ENCODE measurements at regions not wholly inside any gene's neighbourhood (a gene's known extent, or its start where the extent isn't known, plus 50 kb on each side); places are given as distances from the start of the nearest gene placed in this dataset.

DNA sequence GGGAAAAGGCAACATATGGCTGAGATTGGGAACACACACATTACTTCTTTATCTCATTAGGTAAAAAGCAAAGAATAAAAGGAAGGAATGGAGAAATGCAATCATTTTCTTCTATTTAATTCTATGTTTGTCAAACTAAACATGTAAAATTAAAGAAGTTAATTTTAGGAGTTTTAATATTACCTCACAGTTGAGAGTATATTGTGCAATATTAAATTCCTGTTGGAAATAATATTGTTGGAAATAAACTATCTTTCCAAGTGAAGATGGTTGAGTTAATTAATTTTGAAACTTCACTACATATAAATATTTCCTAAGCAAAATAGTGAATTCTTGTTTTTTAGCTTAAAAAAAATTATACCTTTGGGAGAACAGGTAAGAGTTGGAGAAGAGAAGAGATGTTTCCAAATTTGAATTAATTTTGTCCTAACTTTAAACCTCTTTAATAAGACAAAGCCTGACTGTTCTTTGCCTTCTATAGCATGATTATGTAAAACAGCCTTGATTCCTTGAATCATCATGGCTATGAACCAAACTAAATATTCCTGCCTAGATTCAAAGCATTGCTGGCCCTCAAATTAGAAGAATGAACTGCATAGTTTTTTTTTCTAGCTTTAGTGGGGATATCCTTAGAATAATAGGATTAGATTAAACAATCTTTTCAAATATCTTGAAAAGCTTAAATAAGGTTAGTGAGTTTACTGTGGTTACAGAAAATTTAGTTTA lies 1349.1 kb upstream of the ADGRB3 start:
- Histone ChIP-seq H3K27me3 (replicated peaks in 1 of 2; ENCODE audit: control insufficient read depth in 2 of 2, insufficient read depth in 2 of 2, low read length in 1 of 2) (no peaks in the 10 kb centered on the region), H3K36me3 (ENCODE audit: control insufficient read depth in 2 of 2, insufficient read depth in 2 of 2, low read length in 1 of 2) (no peaks in the 10 kb centered on the region), H3K27ac (ENCODE audit: control insufficient read depth, insufficient read depth) (no peak overlapping the region), H3K79me2 (ENCODE audit: control insufficient read depth, insufficient read depth, low read length) (no peaks in the 10 kb centered on the region), H3K4me2 (ENCODE audit: control insufficient read depth, insufficient read depth) (no peak overlapping the region), H3K9ac (ENCODE audit: control insufficient read depth, insufficient read depth, low read length) (no peak overlapping the region), H4K20me1 (ENCODE audit: control insufficient read depth, insufficient read depth) (no peaks in the 10 kb centered on the region), H3K4me3 (no peak overlapping the region), H2AFZ (ENCODE audit: control insufficient read depth, low read depth, low read length) (no peak overlapping the region), H3K9me3 (replicated peaks; ENCODE audit: control insufficient read depth, insufficient read depth, low read length) (no peaks in the 10 kb centered on the region), H3K4me1 (ENCODE audit: control insufficient read depth, insufficient read depth, low read length) (no peaks in the 10 kb centered on the region)
- intact Hi-C loops (cut with micrococcal nuclease; ENCODE audit: unreplicated experiment): no loop called here
- CTCF ChIA-PET: no interaction called here
- in situ Hi-C loops (cut with MboI): no loop called here
- RAD21 ChIA-PET (ENCODE audit: unreplicated experiment): no interaction called here
- ATAC-seq (no peak), DNase-seq (ENCODE audit: low read depth, low spot score) (no peak), FAIRE-seq (no peak)
- SMC1A ChIA-PET (ENCODE audit: uncharacterized antibody, unreplicated experiment): no interaction called here
- BruUV-seq (replicated peaks): no TSS peak
- POLR2A ChIA-PET: no interaction called here
- TF ChIP-seq SUZ12 (IDR thresholded peaks at IDR 0.05; ENCODE audit: unreplicated experiment) (no peak), NR2C1 (IDR thresholded peaks at IDR 0.05) (no peak), EZH2 (IDR thresholded peaks at IDR 0.05; ENCODE audit: borderline replicate concordance, control insufficient read depth, low read depth, low read length) (no peak), TCF7 (IDR thresholded peaks at IDR 0.05; ENCODE audit: borderline replicate concordance) (no peak), KDM1A (IDR thresholded peaks at IDR 0.05; ENCODE audit: borderline replicate concordance) (no peak)
- TF ChIP-seq, protein P1, sequence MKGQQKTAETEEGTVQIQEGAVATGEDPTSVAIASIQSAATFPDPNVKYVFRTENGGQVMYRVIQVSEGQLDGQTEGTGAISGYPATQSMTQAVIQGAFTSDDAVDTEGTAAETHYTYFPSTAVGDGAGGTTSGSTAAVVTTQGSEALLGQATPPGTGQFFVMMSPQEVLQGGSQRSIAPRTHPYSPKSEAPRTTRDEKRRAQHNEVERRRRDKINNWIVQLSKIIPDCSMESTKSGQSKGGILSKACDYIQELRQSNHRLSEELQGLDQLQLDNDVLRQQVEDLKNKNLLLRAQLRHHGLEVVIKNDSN (IDR thresholded peaks at IDR 0.05; ENCODE audit: borderline replicate concordance, extremely low read length, insufficient read depth, low read depth, low read length): no peak
- TF ChIP-seq, protein P2, sequence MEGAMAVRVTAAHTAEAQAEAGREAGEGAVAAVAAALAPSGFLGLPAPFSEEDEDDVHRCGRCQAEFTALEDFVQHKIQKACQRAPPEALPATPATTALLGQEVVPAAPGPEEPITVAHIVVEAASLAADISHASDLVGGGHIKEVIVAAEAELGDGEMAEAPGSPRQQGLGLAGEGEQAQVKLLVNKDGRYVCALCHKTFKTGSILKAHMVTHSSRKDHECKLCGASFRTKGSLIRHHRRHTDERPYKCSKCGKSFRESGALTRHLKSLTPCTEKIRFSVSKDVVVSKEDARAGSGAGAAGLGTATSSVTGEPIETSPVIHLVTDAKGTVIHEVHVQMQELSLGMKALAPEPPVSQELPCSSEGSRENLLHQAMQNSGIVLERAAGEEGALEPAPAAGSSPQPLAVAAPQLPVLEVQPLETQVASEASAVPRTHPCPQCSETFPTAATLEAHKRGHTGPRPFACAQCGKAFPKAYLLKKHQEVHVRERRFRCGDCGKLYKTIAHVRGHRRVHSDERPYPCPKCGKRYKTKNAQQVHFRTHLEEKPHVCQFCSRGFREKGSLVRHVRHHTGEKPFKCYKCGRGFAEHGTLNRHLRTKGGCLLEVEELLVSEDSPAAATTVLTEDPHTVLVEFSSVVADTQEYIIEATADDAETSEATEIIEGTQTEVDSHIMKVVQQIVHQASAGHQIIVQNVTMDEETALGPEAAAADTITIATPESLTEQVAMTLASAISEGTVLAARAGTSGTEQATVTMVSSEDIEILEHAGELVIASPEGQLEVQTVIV (IDR thresholded peaks at IDR 0.05; ENCODE audit: borderline replicate concordance, partially characterized antibody): no peak
